A549 (cell line): ENCODE measurements at regions not wholly inside any gene's neighbourhood (a gene's known extent, or its start where the extent isn't known, plus 50 kb on each side); places are given as distances from the start of the nearest gene placed in this dataset.

Source experiments
- ATAC-seq, 2 experiments: fragments of 200-7000 bp in 1 of 2; fragments of >200 bp in 1 of 2; cut with Nextera tagmentation in 1 of 2; cut with Tn5 transposase in 1 of 2; 3 replicates each; pipeline versions ENCODE4 v1.8.0 to v1.9.1; 2018 to 2020; ENCODE audit warnings: mild to moderate bottlenecking in 1 of 2, moderate library complexity in 1 of 2
- CTCF ChIA-PET: fragments of 300-600 bp; sonication (Branson Sonifier 250); formaldehyde crosslinking; extraction: SDS; loops from one replicate; lab custom pipeline; 2021; ENCODE audit warnings: antibody characterized with exemption, inconsistent platforms; lab: Yijun Ruan, JAX
- POLR2A ChIA-PET: fragments of 350-600 bp; formaldehyde crosslinking; extraction: SDS; loops from one replicate; lab custom pipeline; 2021; ENCODE audit warnings: antibody characterized with exemption, inconsistent platforms; lab: Yijun Ruan, JAX
- DNase-seq, 2 experiments: peaks; one replicate each; pipeline versions ENCODE4 v3.0.0 to v3.0.0-alpha.2; 2011 to 2016; ENCODE audit warnings: low read depth in 1 of 2, low spot score in 1 of 2
- FAIRE-seq: peaks from 2 replicates; lab custom pipeline; 2011; peaks lifted over from hg19 to GRCh38; lab: Jason Lieb, UNC
- H3K27ac ChIP-seq, 2 experiments: fragments of >200 bp; sonication (Bioruptor Twin); formaldehyde crosslinking; 3 replicates each; pipeline ENCODE4 v1.5.1; 2016 to 2017
- H3K4me1 ChIP-seq: fragments of >200 bp; sonication (Bioruptor Twin); formaldehyde crosslinking; 3 replicates; pipeline ENCODE4 v1.6.1; 2016
- H3K4me2 ChIP-seq: fragments of >200 bp; sonication (Bioruptor Twin); formaldehyde crosslinking; 3 replicates; pipeline ENCODE4 v1.6.1; 2016
- H3K4me3 ChIP-seq: fragments of >200 bp; sonication (Bioruptor Twin); formaldehyde crosslinking; 3 replicates; pipeline ENCODE4 v1.5.1; 2016
- H3K9me3 ChIP-seq: fragments of >200 bp; sonication (Bioruptor Twin); formaldehyde crosslinking; 3 replicates; pipeline ENCODE4 v1.6.1; 2016
- CBX2 ChIP-seq: fragments of 200-600 bp; sonication (generic); IDR thresholded peaks from 2 replicates; pipeline ENCODE4 v1.6.1; 2016; ENCODE audit warnings: low read depth, mild to moderate bottlenecking, borderline replicate concordance
- CEBPB ChIP-seq, 2 experiments: fragments of >200 bp in 1 of 2; sonication (Bioruptor Twin) in 1 of 2; formaldehyde crosslinking in 1 of 2; IDR thresholded peaks; 2 replicates each; pipeline ENCODE4 v1.6.1; 2012 to 2016
- CHD2 ChIP-seq: fragments of 150-350 bp; IDR thresholded peaks from 2 replicates; pipeline ENCODE4 v1.6.1; 2014; ENCODE audit warnings: low read length; ENCODE audit not compliant: partially characterized antibody
- CHD4 ChIP-seq: fragments of 200-600 bp; sonication (generic); IDR thresholded peaks from 2 replicates; pipeline ENCODE4 v1.6.1; 2016; ENCODE audit warnings: antibody characterized with exemption, mild to moderate bottlenecking, borderline replicate concordance
- EHMT2 ChIP-seq: fragments of 200-600 bp; sonication (generic); IDR thresholded peaks from 2 replicates; pipeline ENCODE4 v1.6.1; 2016; ENCODE audit warnings: antibody characterized with exemption, low read depth, mild to moderate bottlenecking, moderate library complexity
- ESRRA ChIP-seq: fragments of 150-350 bp; IDR thresholded peaks from 2 replicates; pipeline ENCODE4 v1.6.1; 2014; ENCODE audit warnings: mild to moderate bottlenecking, low read length, borderline replicate concordance
- FOSB ChIP-seq: fragments of 250-450 bp; sonication (Bioruptor Pico); IDR thresholded peaks from 2 replicates; pipeline ENCODE4 v1.5.0; 2020; ENCODE audit warnings: mild to moderate bottlenecking, moderate library complexity
- FOSL2 ChIP-seq, 2 experiments: fragments of 450-650 bp in 1 of 2; fragments of >200 bp in 1 of 2; sonication (Bioruptor Twin) in 1 of 2; formaldehyde crosslinking; IDR thresholded peaks; 2 replicates each; pipeline versions ENCODE4 v1.5.0 to v1.6.1; 2016 to 2020; ENCODE audit warnings: mild to moderate bottlenecking in 1 of 2, moderate library complexity in 1 of 2
- HOXA7 ChIP-seq: fragments of 250-450 bp; sonication (Bioruptor Pico); IDR thresholded peaks from 2 replicates; pipeline ENCODE4 v1.5.0; 2020; ENCODE audit warnings: mild to moderate bottlenecking, moderate library complexity
- HOXB13 ChIP-seq: fragments of 250-450 bp; sonication (Bioruptor Pico); IDR thresholded peaks from 2 replicates; pipeline ENCODE4 v1.5.0; 2020; ENCODE audit warnings: low read depth, mild to moderate bottlenecking, moderate library complexity
- HOXB5 ChIP-seq: fragments of 250-450 bp; sonication (Bioruptor Pico); IDR thresholded peaks from 2 replicates; pipeline ENCODE4 v1.5.0; 2020; ENCODE audit warnings: mild to moderate bottlenecking, moderate library complexity
- MAZ ChIP-seq: fragments of 150-350 bp; IDR thresholded peaks from 2 replicates; pipeline ENCODE4 v1.6.1; 2014; ENCODE audit warnings: antibody characterized with exemption, low read depth, low read length, borderline replicate concordance
- MYC ChIP-seq: IDR thresholded peaks from 2 replicates; pipeline ENCODE4 v1.6.1; 2012; ENCODE audit warnings: mild to moderate bottlenecking, inconsistent platforms, low read length, improper control_type of control experiment, borderline replicate concordance
- NPAS2 ChIP-seq: fragments of 250-450 bp; sonication (Bioruptor Pico); IDR thresholded peaks from 2 replicates; pipeline ENCODE4 v1.8.0; 2022; ENCODE audit warnings: mild to moderate bottlenecking, moderate library complexity, borderline replicate concordance
- NR3C1 ChIP-seq: fragments of >200 bp; sonication (Bioruptor Twin); formaldehyde crosslinking; IDR thresholded peaks from 3 replicates; pipeline ENCODE4 v1.6.1; 2017
- POLR2A ChIP-seq: IDR thresholded peaks from 2 replicates; pipeline ENCODE4 v1.6.1; 2012; ENCODE audit warnings: mild to moderate bottlenecking, low read length
- RAD21 ChIP-seq, 2 experiments: fragments of >200 bp in 1 of 2; sonication (Bioruptor Twin) in 1 of 2; formaldehyde crosslinking in 1 of 2; IDR thresholded peaks in 1 of 2; conservative IDR thresholded peaks in 1 of 2; 2 replicates in 1 of 2; 3 replicates in 1 of 2; pipeline ENCODE4 v1.6.1; 2012 to 2018; ENCODE audit warnings: inconsistent platforms in 1 of 2
- RARB ChIP-seq: fragments of 250-450 bp; sonication (Bioruptor Pico); IDR thresholded peaks from 2 replicates; pipeline ENCODE4 v1.8.0; 2021; ENCODE audit warnings: mild to moderate bottlenecking, moderate library complexity
- RFX5 ChIP-seq: fragments of 450-650 bp; IDR thresholded peaks from 2 replicates; pipeline ENCODE4 v1.7.1; 2014; ENCODE audit warnings: antibody characterized with exemption, mild to moderate bottlenecking, moderate library complexity
- RNF2 ChIP-seq: fragments of 200-600 bp; sonication (generic); IDR thresholded peaks from 2 replicates; pipeline ENCODE4 v1.6.1; 2016; ENCODE audit warnings: low read depth, mild to moderate bottlenecking, antibody characterized with exemption, moderate library complexity, borderline replicate concordance
- SMC3 ChIP-seq: fragments of >200 bp; sonication (Bioruptor Twin); formaldehyde crosslinking; IDR thresholded peaks from 3 replicates; pipeline ENCODE4 v1.6.1; 2018; ENCODE audit warnings: inconsistent platforms
- TP53 ChIP-seq: fragments of 250-450 bp; sonication (Bioruptor Pico); IDR thresholded peaks from 2 replicates; pipeline ENCODE4 v1.5.0; 2021; ENCODE audit warnings: mild to moderate bottlenecking, moderate library complexity
- WGBS: methylation state at CpG from one replicate; pipeline ENCODE4 v1.1.6; 2017; ENCODE audit errors: missing lambda C conversion rate; 5-methylcytosine and 5-hydroxymethylcytosine counted together
- TF ChIP-seq, protein P1 (sequence below): fragments of 250-450 bp; sonication (Bioruptor Pico); IDR thresholded peaks from 2 replicates; pipeline ENCODE4 v1.5.0; 2021; ENCODE audit warnings: mild to moderate bottlenecking, moderate library complexity, borderline replicate concordance
- TF ChIP-seq, protein P2 (sequence below): IDR thresholded peaks from 2 replicates; pipeline ENCODE4 v1.6.1; 2012
- TF ChIP-seq, protein P3 (sequence below): fragments of 450-650 bp; IDR thresholded peaks from 2 replicates; pipeline ENCODE4 v1.6.1; 2014; ENCODE audit warnings: antibody characterized with exemption

DNA sequence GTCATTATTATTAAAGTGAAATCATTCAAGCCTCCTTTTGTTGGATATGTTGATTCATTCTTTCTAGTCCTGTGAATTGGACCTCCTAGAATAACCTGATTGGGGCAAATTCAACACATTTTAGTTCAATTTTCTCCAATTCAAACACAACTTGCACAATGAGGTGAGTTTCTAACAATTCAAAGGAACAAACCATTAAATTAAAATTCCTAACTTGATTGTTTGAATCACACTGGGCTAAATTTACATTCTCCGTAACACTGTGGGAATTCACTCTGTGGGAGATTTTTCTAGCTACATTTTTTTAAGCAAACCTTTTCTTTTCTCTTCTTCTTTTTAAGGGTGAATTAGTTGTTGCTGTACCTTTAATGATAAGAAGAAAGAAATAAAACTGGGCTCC lies 68.3 kb upstream of the CABCOCO1 start:
- no peaks in the 10 kb centered on the region for H3K9me3 ChIP-seq
- TF ChIP-seq RAD21 (conservative IDR thresholded peaks at IDR 0.05 in 1 of 2, IDR thresholded peaks at IDR 0.05 in 1 of 2) (no peak), CBX2 (no peak)
- FAIRE-seq (no peak), ATAC-seq (no peak), DNase-seq (no peak)
- H3K4me3 ChIP-seq: no peak overlapping the region
- CTCF ChIA-PET: no interaction called here
- no peaks in the 10 kb centered on the region for H3K4me1 ChIP-seq
- POLR2A ChIA-PET: no interaction called here
- H3K4me2 ChIP-seq: no peak overlapping the region
- 91% methylated on average over 1 of the region's 1 CpG for WGBS
- H3K27ac ChIP-seq: no peak overlapping the region

DNA sequence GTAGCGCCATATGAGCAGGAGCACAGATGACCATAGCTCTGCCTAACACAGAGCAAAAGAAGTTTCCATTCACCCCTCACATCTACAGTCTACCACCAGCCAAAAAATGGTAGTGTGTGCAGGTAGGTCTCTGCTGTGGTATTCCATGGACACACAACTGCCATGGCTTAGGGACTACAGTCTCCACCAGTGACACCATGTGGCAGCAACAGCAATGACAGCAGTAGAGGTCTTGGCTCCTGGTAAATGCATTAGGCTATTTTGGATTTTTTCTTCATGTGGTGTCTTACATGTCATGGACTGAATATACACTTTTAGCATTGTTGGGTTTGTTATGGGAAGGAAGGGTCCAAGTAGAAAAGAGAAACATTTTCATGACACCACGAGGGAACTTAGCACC lies 70.1 kb upstream of the CABCOCO1 start:
- peak; percentile 36 for FAIRE-seq
- WGBS: 42% methylated on average over 2 of the region's 2 CpGs
- H3K4me3 ChIP-seq: no peak overlapping the region
- CTCF ChIA-PET: no interaction called here
- POLR2A ChIA-PET: no interaction called here
- peak in 1 of 2 experiments; percentile 38; a peak in 2 of 5 replicates for TF ChIP-seq RAD21 (conservative IDR thresholded peaks at IDR 0.05 in 1 of 2, IDR thresholded peaks at IDR 0.05 in 1 of 2)
- TF ChIP-seq CHD4: no peak
- TF ChIP-seq RNF2: no peak
- TF ChIP-seq HOXB5 (CRISPR knock-in tag): no peak
- TF ChIP-seq RFX5: no peak
- TF ChIP-seq CEBPB (IDR thresholded peaks at IDR 0.05): no peak
- TF ChIP-seq SMC3: 0 out of 3 replicates have a peak, but pooled peaks have one; percentile 8
- no peaks in the 10 kb centered on the region for H3K9me3 ChIP-seq
- H3K4me1 ChIP-seq: no peaks in the 10 kb centered on the region; the same call in 2 of the 3 replicates
- peak; percentile 24 to 70; a peak in 4 of 6 replicates for ATAC-seq
- H3K27ac ChIP-seq: no peak overlapping the region
- peak; percentile 2 to 36 for DNase-seq
- no peak overlapping the region for H3K4me2 ChIP-seq

DNA sequence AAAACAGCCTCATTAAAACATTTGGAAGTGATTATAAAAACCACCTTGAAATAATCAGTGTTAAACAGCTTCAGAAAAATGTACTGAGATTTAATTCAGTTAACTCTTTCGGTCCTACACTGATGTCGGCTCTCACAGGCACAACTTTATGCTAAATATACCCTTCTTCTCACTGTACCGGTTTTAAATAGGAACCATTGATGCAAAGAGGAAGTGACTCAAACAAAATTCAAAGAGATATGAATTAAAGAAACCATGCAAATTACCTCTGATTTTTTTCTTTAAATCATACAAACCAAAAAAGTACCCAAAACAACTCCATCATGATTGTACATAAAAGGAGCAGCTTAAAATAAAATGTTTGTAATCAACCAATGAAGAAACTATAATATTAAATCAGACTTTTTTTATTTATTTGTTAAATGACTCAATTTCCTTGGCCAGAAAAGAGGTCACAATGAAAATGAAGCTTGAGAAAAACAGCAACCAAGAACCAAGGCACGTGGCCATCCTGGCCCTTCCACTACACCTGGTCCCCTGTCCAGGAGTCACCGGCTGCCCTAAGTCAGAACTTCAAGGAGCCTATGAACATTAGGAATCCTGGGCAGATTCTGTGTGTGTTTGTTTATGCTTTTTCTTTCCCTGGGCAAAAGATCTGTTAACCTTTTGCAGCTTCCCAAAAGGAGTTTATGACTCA lies 73.0 kb upstream of the CABCOCO1 start:
- ChIA-PET POLR2A (no interaction called here), CTCF (interaction anchor here (2.7 kb wide), 1 partner anchor 17 kb away, joined by 11 read pairs; no protein-coding TSS in a partner anchor)
- no peaks in the 10 kb centered on the region for H3K9me3 ChIP-seq
- FAIRE-seq: no peak
- H3K4me3 ChIP-seq: no peak overlapping the region
- no peak overlapping the region for H3K4me2 ChIP-seq
- WGBS: 67% methylated on average over 5 of the region's 5 CpGs
- H3K4me1 ChIP-seq: no peaks in the 10 kb centered on the region; the same call in 2 of the 3 replicates
- H3K27ac ChIP-seq: no peak overlapping the region
- ATAC-seq: no peak
- no peak for DNase-seq
- no peak for TF ChIP-seq TP53 (CRISPR knock-in tag)
- TF ChIP-seq NR3C1: no peak
- TF ChIP-seq, protein P1, sequence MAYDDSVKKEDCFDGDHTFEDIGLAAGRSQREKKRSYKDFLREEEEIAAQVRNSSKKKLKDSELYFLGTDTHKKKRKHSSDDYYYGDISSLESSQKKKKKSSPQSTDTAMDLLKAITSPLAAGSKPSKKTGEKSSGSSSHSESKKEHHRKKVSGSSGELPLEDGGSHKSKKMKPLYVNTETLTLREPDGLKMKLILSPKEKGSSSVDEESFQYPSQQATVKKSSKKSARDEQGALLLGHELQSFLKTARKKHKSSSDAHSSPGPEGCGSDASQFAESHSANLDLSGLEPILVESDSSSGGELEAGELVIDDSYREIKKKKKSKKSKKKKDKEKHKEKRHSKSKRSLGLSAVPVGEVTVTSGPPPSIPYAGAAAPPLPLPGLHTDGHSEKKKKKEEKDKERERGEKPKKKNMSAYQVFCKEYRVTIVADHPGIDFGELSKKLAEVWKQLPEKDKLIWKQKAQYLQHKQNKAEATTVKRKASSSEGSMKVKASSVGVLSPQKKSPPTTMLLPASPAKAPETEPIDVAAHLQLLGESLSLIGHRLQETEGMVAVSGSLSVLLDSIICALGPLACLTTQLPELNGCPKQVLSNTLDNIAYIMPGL (CRISPR knock-in tag): no peak
- no peak for TF ChIP-seq RFX5
- TF ChIP-seq NPAS2 (CRISPR knock-in tag): no peak
- TF ChIP-seq, protein P2, sequence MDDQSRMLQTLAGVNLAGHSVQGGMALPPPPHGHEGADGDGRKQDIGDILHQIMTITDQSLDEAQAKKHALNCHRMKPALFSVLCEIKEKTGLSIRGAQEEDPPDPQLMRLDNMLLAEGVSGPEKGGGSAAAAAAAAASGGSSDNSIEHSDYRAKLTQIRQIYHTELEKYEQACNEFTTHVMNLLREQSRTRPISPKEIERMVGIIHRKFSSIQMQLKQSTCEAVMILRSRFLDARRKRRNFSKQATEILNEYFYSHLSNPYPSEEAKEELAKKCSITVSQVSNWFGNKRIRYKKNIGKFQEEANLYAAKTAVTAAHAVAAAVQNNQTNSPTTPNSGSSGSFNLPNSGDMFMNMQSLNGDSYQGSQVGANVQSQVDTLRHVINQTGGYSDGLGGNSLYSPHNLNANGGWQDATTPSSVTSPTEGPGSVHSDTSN: no peak
- no peak for TF ChIP-seq POLR2A
- no peak for TF ChIP-seq RARB (CRISPR knock-in tag)
- TF ChIP-seq, protein P3, sequence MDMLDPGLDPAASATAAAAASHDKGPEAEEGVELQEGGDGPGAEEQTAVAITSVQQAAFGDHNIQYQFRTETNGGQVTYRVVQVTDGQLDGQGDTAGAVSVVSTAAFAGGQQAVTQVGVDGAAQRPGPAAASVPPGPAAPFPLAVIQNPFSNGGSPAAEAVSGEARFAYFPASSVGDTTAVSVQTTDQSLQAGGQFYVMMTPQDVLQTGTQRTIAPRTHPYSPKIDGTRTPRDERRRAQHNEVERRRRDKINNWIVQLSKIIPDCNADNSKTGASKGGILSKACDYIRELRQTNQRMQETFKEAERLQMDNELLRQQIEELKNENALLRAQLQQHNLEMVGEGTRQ: no peak
- TF ChIP-seq MYC: no peak
- TF ChIP-seq CEBPB (IDR thresholded peaks at IDR 0.05): no peak
- no peak for TF ChIP-seq RNF2
- TF ChIP-seq CHD2: no peak
- TF ChIP-seq FOSL2 (IDR thresholded peaks at IDR 0.05): no peak
- TF ChIP-seq FOSL2 (CRISPR knock-in tag; IDR thresholded peaks at IDR 0.05): no peak
- TF ChIP-seq ESRRA: no peak
- no peak for TF ChIP-seq HOXB13 (CRISPR knock-in tag)
- no peak for TF ChIP-seq EHMT2
- TF ChIP-seq FOSB (CRISPR knock-in tag): no peak
- TF ChIP-seq MAZ: no peak
- TF ChIP-seq HOXA7: no peak
